ENCODE measurements at regions not wholly inside any gene's neighbourhood (a gene's known extent, or its start where the extent isn't known, plus 50 kb on each side); places are given as distances from the start of the nearest gene placed in this dataset.

- TF ChIP-seq POLR2A (IDR thresholded peaks at IDR 0.05) (no peak), EP300 (IDR thresholded peaks at IDR 0.05) (no peak)
- TF ChIP-seq, protein P1, sequence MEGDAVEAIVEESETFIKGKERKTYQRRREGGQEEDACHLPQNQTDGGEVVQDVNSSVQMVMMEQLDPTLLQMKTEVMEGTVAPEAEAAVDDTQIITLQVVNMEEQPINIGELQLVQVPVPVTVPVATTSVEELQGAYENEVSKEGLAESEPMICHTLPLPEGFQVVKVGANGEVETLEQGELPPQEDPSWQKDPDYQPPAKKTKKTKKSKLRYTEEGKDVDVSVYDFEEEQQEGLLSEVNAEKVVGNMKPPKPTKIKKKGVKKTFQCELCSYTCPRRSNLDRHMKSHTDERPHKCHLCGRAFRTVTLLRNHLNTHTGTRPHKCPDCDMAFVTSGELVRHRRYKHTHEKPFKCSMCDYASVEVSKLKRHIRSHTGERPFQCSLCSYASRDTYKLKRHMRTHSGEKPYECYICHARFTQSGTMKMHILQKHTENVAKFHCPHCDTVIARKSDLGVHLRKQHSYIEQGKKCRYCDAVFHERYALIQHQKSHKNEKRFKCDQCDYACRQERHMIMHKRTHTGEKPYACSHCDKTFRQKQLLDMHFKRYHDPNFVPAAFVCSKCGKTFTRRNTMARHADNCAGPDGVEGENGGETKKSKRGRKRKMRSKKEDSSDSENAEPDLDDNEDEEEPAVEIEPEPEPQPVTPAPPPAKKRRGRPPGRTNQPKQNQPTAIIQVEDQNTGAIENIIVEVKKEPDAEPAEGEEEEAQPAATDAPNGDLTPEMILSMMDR (IDR thresholded peaks at IDR 0.05), result no peak
Observed at GRCh38 chr18:40559556-40559955, 1395.5 kb upstream of the PIK3C3 start.

Measured in ovary (tissue), 3 donors.